ENCODE measurements at regions not wholly inside any gene's neighbourhood (a gene's known extent, or its start where the extent isn't known, plus 50 kb on each side); places are given as distances from the start of the nearest gene placed in this dataset.

DNA sequence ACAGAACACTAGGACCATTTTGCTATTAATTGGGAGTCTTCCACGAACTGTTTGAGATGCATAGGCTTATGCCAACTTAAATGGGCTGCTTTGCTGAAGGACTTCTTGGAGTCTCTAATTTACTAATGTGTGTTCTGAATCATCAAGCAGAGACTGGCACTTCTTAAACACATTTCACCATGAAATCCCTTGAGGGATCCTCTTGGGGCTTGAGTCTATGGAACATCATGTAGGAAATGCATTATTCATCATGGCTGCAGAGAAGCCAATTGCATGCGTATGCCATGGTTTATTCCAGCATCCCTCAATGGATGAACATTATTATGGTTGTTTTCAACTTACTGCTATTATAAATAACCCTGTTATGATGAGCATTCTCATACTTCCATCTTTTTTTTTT, 73.4 kb downstream of the FGD2 start:
- TF ChIP-seq, protein P1, sequence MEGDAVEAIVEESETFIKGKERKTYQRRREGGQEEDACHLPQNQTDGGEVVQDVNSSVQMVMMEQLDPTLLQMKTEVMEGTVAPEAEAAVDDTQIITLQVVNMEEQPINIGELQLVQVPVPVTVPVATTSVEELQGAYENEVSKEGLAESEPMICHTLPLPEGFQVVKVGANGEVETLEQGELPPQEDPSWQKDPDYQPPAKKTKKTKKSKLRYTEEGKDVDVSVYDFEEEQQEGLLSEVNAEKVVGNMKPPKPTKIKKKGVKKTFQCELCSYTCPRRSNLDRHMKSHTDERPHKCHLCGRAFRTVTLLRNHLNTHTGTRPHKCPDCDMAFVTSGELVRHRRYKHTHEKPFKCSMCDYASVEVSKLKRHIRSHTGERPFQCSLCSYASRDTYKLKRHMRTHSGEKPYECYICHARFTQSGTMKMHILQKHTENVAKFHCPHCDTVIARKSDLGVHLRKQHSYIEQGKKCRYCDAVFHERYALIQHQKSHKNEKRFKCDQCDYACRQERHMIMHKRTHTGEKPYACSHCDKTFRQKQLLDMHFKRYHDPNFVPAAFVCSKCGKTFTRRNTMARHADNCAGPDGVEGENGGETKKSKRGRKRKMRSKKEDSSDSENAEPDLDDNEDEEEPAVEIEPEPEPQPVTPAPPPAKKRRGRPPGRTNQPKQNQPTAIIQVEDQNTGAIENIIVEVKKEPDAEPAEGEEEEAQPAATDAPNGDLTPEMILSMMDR (conservative IDR thresholded peaks at IDR 0.05; ENCODE audit: low read length): no peak
- TF ChIP-seq EZH2phosphoT487 (IDR thresholded peaks at IDR 0.05; ENCODE audit: borderline replicate concordance): no peak

All from Loucy (cell line).